ENCODE measurements at regions not wholly inside any gene's neighbourhood (a gene's known extent, or its start where the extent isn't known, plus 50 kb on each side); places are given as distances from the start of the nearest gene placed in this dataset.

GRCh38 chr3:117603097-117603496 is 893.5 kb downstream of the TUSC7 start:
- no peak for TF ChIP-seq TARDBP (IDR thresholded peaks at IDR 0.05)
- no peak for TF ChIP-seq FOXA1 (IDR thresholded peaks at IDR 0.05)
- TF ChIP-seq BHLHE40 (IDR thresholded peaks at IDR 0.05; ENCODE audit: borderline replicate concordance): no peak
- TF ChIP-seq CTBP1 (IDR thresholded peaks at IDR 0.05; ENCODE audit: borderline replicate concordance): no peak
- no peak for TF ChIP-seq SUZ12 (IDR thresholded peaks at IDR 0.05)
- TF ChIP-seq FOXM1 (IDR thresholded peaks at IDR 0.05; ENCODE audit: borderline replicate concordance): no peak
- no peak for TF ChIP-seq PKNOX1 (IDR thresholded peaks at IDR 0.05)
